ENCODE measurements at regions not wholly inside any gene's neighbourhood (a gene's known extent, or its start where the extent isn't known, plus 50 kb on each side); places are given as distances from the start of the nearest gene placed in this dataset.

GRCh38 chr4:187715466-187715865, 280.1 kb upstream of the ZFP42 start:
- no peak overlapping the region for H3K23ac ChIP-seq (ENCODE audit: insufficient read length, low read depth, low read length)
- TF ChIP-seq CTCF (conservative IDR thresholded peaks at IDR 0.05) = no peak
- H2BK120ac ChIP-seq (ENCODE audit: low read depth, low read length, poor library complexity, severe bottlenecking) = no peak overlapping the region
- H4K91ac ChIP-seq (ENCODE audit: insufficient read length, low read depth, low read length) = no peak overlapping the region
- no peak overlapping the region for H3K27ac ChIP-seq (ENCODE audit: insufficient read length, low read depth, low read length)
- no peak overlapping the region for H3K14ac ChIP-seq (ENCODE audit: insufficient read depth, low read length)
- H2AFZ ChIP-seq (ENCODE audit: low read length) = no peak overlapping the region
- H3K36me3 Mint-ChIP-seq (ENCODE audit: insufficient read depth in 1 of 3, low read depth in 3 of 3) = no peaks in the 10 kb centered on the region
- H3K4me1 Mint-ChIP-seq = no peaks in the 10 kb centered on the region
- H3K56ac ChIP-seq (ENCODE audit: insufficient read length, low read depth, low read length) = no peak overlapping the region
- no peak overlapping the region for H3K4me3 Mint-ChIP-seq
- no peak overlapping the region for H2BK15ac ChIP-seq (ENCODE audit: low read depth, low read length)
- no peaks in the 10 kb centered on the region for H4K20me1 ChIP-seq (ENCODE audit: control insufficient read depth, insufficient read depth, insufficient read length)
- DNase-seq = no peak
- no peak overlapping the region for H3K27ac Mint-ChIP-seq
- no peak overlapping the region for H3K18ac ChIP-seq (ENCODE audit: insufficient read length, low read depth, low read length)
- no peak overlapping the region for H3T11ph ChIP-seq (ENCODE audit: low read length)
- no peak overlapping the region for H3K4me2 ChIP-seq (ENCODE audit: insufficient read depth, insufficient read length, low read length)
- no peak overlapping the region for H3K9ac ChIP-seq (ENCODE audit: extremely low read depth, insufficient read length, low read length)
- no peak overlapping the region for H2BK20ac ChIP-seq (ENCODE audit: low read depth, low read length, poor library complexity, severe bottlenecking)
- no peak overlapping the region for H3K4ac ChIP-seq (ENCODE audit: low read depth, low read length)
- H3K23me2 ChIP-seq (ENCODE audit: insufficient read length, low read depth, low read length, poor library complexity, severe bottlenecking) = no peaks in the 10 kb centered on the region
- H4K5ac ChIP-seq (ENCODE audit: insufficient read length, low read depth, low read length) = no peak overlapping the region
- H3K79me1 ChIP-seq (ENCODE audit: insufficient read depth, low read depth, low read length, poor library complexity, severe bottlenecking) = no peaks in the 10 kb centered on the region
- no peak overlapping the region for H4K8ac ChIP-seq (replicated peaks; ENCODE audit: insufficient read length, low read depth, low read length)
- H3K27me3 ChIP-seq (ENCODE audit: insufficient read depth, low read length) = no peaks in the 10 kb centered on the region
- H2BK12ac ChIP-seq (ENCODE audit: insufficient read length, low read depth, low read length) = no peak overlapping the region
- no peak overlapping the region for H2AK5ac ChIP-seq (ENCODE audit: insufficient read length, low read length)
- no peaks in the 10 kb centered on the region for H3K4me1 ChIP-seq (ENCODE audit: insufficient read depth, low read length)
- no peaks in the 10 kb centered on the region for H3K9me3 Mint-ChIP-seq
- no peaks in the 10 kb centered on the region for H3K9me3 ChIP-seq (ENCODE audit: control insufficient read depth, low read depth, low read length)
- H3K27me3 Mint-ChIP-seq (ENCODE audit: low read depth) = no peaks in the 10 kb centered on the region
- no peak overlapping the region for H2BK5ac ChIP-seq (ENCODE audit: insufficient read length, low read length)
- H3K79me2 ChIP-seq (ENCODE audit: insufficient read depth, low read length) = no peaks in the 10 kb centered on the region
